ENCODE measurements at regions not wholly inside any gene's neighbourhood (a gene's known extent, or its start where the extent isn't known, plus 50 kb on each side); places are given as distances from the start of the nearest gene placed in this dataset.

DNA sequence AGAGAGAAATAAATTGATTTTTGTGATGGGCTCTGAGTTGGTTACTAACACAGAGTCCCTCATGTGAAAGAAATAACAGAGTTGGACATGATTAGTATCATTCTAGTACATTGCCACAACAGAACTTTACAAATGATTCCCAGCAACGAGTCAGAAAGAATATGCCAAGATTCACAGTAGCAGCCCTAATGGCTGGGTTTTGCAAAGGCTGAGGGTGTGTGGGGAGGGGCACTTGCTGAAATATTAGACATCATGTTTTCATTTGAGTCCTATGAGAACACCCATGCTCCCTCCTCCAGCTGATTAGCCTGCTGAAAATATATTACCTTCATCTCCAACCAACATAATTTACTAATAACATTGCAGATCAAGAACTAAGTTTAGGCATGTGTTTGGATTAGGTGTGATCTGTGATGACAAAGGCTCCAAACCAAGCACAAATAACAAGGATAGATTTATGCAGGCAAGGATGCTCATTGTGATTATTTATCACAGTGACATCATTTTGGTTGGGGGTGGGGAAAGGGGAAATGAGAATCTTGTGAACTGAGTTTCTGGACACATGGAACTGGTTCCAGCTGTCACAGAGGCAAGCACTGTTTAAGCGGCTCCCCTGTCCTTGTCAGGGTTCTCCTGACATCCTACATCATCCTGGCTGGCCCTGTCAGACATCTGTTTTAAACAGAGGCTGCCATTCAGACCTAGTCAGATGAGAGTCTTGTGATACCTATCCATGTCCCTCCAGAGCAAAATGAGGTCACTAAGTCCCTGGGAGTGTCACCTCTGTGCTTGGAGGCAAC, 205.8 kb upstream of the NCKAP5 start:
- DNase-seq: no peak
- Mint-ChIP-seq H3K36me3 (ENCODE audit: low read depth) (no peaks in the 10 kb centered on the region), H3K27ac (no peak overlapping the region), H3K9me3 (no peaks in the 10 kb centered on the region), H3K27me3 (ENCODE audit: insufficient read depth) (no peaks in the 10 kb centered on the region; the same call in 1 of the 2 replicates), H3K4me1 (ENCODE audit: low read depth) (peaks cover 11% of the 10 kb centered on the region), H3K4me3 (no peak overlapping the region)
- TF ChIP-seq, protein P1, sequence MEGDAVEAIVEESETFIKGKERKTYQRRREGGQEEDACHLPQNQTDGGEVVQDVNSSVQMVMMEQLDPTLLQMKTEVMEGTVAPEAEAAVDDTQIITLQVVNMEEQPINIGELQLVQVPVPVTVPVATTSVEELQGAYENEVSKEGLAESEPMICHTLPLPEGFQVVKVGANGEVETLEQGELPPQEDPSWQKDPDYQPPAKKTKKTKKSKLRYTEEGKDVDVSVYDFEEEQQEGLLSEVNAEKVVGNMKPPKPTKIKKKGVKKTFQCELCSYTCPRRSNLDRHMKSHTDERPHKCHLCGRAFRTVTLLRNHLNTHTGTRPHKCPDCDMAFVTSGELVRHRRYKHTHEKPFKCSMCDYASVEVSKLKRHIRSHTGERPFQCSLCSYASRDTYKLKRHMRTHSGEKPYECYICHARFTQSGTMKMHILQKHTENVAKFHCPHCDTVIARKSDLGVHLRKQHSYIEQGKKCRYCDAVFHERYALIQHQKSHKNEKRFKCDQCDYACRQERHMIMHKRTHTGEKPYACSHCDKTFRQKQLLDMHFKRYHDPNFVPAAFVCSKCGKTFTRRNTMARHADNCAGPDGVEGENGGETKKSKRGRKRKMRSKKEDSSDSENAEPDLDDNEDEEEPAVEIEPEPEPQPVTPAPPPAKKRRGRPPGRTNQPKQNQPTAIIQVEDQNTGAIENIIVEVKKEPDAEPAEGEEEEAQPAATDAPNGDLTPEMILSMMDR (IDR thresholded peaks at IDR 0.05): no peak

DNA sequence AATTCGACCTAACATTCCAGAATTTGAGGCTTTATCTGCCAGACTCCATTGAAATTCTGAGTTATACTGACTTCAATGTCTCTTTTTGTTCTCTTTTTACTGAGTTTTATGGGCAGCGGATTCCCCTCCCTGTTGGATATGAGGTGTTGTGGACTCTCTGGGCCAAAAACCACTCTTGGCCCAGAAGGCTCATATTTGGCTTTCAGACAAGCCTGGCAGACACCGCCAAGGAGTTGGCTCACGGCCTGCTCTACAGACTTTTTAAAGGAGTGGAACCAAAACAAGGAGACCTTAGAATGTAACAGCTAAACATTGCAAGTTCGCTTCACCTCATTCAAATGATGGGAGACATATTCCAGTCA, 206.4 kb upstream of the NCKAP5 start:
- Mint-ChIP-seq H3K36me3 (ENCODE audit: low read depth) (no peaks in the 10 kb centered on the region), H3K4me3 (no peak overlapping the region), H3K27me3 (ENCODE audit: insufficient read depth) (no peaks in the 10 kb centered on the region; the same call in 1 of the 2 replicates), H3K27ac (no peak overlapping the region), H3K4me1 (ENCODE audit: low read depth) (peaks cover 11% of the 10 kb centered on the region), H3K9me3 (no peaks in the 10 kb centered on the region)
- no peak for DNase-seq
- TF ChIP-seq, protein P1 (IDR thresholded peaks at IDR 0.05): no peak

DNA sequence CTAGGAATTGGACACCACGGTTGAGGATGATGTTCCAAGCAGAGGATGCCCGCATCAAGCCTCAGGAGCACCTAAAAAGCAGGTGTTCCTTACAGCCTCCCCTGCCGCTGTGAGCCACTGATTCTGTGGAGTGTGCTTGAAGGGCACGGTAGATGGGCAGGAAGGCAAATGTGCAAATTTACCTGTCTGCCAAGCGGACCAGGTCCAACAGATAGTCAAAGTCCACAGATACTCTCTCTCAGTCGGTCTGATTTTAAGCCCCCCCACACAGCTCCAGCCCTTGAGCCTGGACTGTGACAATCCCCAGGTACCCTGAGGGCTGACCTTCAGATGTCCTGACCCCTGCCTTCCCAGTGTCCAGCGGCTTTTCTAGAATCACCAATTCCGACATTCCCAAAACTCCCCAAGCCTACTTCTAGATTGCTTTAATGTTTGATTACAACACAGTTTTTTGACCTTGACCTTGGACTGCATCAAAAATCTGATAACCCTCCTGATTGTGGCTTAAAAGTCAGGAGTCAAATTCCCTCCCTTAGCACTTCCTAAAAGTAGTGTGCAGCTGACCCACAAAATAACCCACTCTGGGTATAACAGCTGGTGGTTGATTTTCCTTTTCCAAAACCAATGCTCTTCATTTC, 208.8 kb upstream of the NCKAP5 start:
- Mint-ChIP-seq H3K36me3 (ENCODE audit: low read depth) (no peaks in the 10 kb centered on the region; the same call in 1 of the 2 replicates), H3K4me1 (ENCODE audit: low read depth) (peaks cover 15% of the 10 kb centered on the region), H3K27me3 (ENCODE audit: insufficient read depth) (no peaks in the 10 kb centered on the region; the same call in 1 of the 2 replicates), H3K4me3 (no peak overlapping the region), H3K27ac (peak overlapping the region; percentile 22), H3K9me3 (no peaks in the 10 kb centered on the region)
- TF ChIP-seq, protein P1 (IDR thresholded peaks at IDR 0.05): no peak
- no peak for DNase-seq

DNA sequence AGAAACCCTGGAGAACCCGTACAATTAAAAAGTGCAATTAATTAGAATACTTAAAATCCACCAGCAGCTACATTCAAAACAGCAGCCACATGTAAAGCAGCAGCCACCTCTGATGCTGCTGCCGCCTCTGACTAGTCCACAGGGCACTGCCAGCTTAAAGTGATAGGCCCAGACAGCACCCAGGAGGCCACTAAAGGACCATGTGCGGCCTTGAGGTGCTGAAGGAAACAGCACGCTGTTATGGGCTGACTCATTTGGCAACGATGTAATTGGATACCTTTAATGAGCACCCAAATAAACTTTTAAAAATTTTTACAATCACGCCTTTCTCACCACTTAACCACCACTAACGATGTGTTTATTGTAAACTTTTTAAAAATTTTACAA, 209.3 kb upstream of the NCKAP5 start:
- peak overlapping the region; percentile 22 for H3K27ac Mint-ChIP-seq
- peaks cover 5% of the 10 kb centered on the region for H3K36me3 Mint-ChIP-seq (ENCODE audit: low read depth)
- H3K27me3 Mint-ChIP-seq (ENCODE audit: insufficient read depth): no peaks in the 10 kb centered on the region; the same call in 1 of the 2 replicates
- no peak overlapping the region for H3K4me3 Mint-ChIP-seq
- DNase-seq: peak; percentile 51
- TF ChIP-seq, protein P1 (IDR thresholded peaks at IDR 0.05): peak; percentile 32
- H3K4me1 Mint-ChIP-seq (ENCODE audit: low read depth): peaks cover 20% of the 10 kb centered on the region
- H3K9me3 Mint-ChIP-seq: no peaks in the 10 kb centered on the region

DNA sequence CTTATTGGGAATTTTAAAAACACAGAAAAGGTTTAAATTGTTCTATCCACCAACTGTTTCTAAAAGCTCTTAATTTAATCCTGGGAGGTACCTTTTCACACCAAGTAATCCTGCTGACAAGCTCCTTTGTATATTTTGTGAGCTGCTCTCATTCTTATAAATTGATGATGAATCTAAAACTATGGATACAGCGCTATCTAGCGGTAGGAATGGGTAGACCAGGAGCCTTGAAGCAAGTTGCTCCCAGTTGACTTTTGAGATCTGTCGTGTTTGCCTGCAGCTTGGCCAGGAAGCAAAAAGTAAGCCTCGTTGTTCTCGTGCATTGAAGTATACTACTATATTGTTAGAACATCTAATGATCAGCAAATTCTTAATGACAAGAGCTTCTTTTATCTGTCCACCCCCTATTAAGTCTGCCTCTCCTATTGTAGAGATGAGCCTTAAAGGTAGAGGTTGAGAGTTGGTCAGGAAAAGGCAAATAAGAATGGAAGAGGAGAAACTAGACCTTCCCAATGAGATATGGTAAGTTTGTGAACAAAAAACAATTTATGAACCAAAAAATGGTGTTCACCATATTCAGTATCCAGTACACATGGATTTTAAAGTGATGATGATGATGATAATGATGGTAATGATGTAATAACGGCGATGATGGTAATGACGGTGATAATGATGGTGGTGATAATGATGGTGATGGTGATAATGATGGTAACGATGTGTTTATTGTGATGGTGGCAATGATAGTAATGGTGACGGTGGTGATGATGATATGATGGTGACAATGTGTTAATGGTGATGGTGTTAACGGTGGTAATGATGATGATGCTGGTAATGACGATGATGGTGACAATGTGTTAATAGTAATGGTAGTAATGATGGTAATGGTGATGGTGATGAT, 212.1 kb upstream of the NCKAP5 start:
- H3K4me3 Mint-ChIP-seq: no peak overlapping the region
- TF ChIP-seq, protein P1 (IDR thresholded peaks at IDR 0.05): peak; percentile 97
- no peak overlapping the region for H3K27ac Mint-ChIP-seq
- peaks cover 7% of the 10 kb centered on the region for H3K9me3 Mint-ChIP-seq
- H3K27me3 Mint-ChIP-seq (ENCODE audit: insufficient read depth): no peaks in the 10 kb centered on the region; the same call in 1 of the 2 replicates
- H3K4me1 Mint-ChIP-seq (ENCODE audit: low read depth): peaks cover 20% of the 10 kb centered on the region
- peaks cover 14% of the 10 kb centered on the region for H3K36me3 Mint-ChIP-seq (ENCODE audit: low read depth)
- DNase-seq: peak; percentile 74
